ENCODE measurements at regions not wholly inside any gene's neighbourhood (a gene's known extent, or its start where the extent isn't known, plus 50 kb on each side); places are given as distances from the start of the nearest gene placed in this dataset.

- TF ChIP-seq POLR2A (IDR thresholded peaks at IDR 0.05), result no peak
- no peak for TF ChIP-seq EP300 (IDR thresholded peaks at IDR 0.05)
- TF ChIP-seq, protein P1, sequence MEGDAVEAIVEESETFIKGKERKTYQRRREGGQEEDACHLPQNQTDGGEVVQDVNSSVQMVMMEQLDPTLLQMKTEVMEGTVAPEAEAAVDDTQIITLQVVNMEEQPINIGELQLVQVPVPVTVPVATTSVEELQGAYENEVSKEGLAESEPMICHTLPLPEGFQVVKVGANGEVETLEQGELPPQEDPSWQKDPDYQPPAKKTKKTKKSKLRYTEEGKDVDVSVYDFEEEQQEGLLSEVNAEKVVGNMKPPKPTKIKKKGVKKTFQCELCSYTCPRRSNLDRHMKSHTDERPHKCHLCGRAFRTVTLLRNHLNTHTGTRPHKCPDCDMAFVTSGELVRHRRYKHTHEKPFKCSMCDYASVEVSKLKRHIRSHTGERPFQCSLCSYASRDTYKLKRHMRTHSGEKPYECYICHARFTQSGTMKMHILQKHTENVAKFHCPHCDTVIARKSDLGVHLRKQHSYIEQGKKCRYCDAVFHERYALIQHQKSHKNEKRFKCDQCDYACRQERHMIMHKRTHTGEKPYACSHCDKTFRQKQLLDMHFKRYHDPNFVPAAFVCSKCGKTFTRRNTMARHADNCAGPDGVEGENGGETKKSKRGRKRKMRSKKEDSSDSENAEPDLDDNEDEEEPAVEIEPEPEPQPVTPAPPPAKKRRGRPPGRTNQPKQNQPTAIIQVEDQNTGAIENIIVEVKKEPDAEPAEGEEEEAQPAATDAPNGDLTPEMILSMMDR (IDR thresholded peaks at IDR 0.05), result no peak
These were observed 131.6 kb upstream of the MROH9 start for GRCh38 chr1:170803711-170804110.
